Neuronal stem cell (in vitro differentiated cells): ENCODE measurements at regions not wholly inside any gene's neighbourhood (a gene's known extent, or its start where the extent isn't known, plus 50 kb on each side); places are given as distances from the start of the nearest gene placed in this dataset.

Experiments used
- DNase-seq: peaks from one replicate; pipeline ENCODE4 v3.0.0-alpha.2; 2013; ENCODE audit warnings: low spot score
- H2AFZ ChIP-seq: one replicate; pipeline ENCODE4 v1.6.1; 2013; ENCODE audit warnings: mild to moderate bottlenecking, low read length, inconsistent platforms
- H2AK5ac ChIP-seq: 2 replicates; pipeline ENCODE4 v1.6.1; 2013; ENCODE audit warnings: low read depth, mild to moderate bottlenecking, inconsistent platforms, low read length, moderate library complexity, mixed read lengths
- H2BK120ac ChIP-seq: 2 replicates; pipeline ENCODE4 v1.6.1; 2013; ENCODE audit warnings: low read depth, mild to moderate bottlenecking, inconsistent platforms, low read length, moderate library complexity, mixed read lengths
- H2BK12ac ChIP-seq: one replicate; pipeline ENCODE4 v1.6.1; 2013; ENCODE audit warnings: low read length, inconsistent platforms
- H2BK15ac ChIP-seq: 2 replicates; pipeline ENCODE4 v1.6.1; 2013; ENCODE audit warnings: mild to moderate bottlenecking, low read length, inconsistent platforms, mixed read lengths
- H2BK5ac ChIP-seq: one replicate; pipeline ENCODE4 v1.6.1; 2013; ENCODE audit warnings: inconsistent platforms, mild to moderate bottlenecking, low read length, moderate library complexity
- H3K14ac ChIP-seq: one replicate; pipeline ENCODE4 v1.6.1; 2013; ENCODE audit warnings: low read length, inconsistent platforms
- H3K18ac ChIP-seq: 2 replicates; pipeline ENCODE4 v1.6.1; 2013; ENCODE audit warnings: low read length, inconsistent platforms
- H3K23ac ChIP-seq: 2 replicates; pipeline ENCODE4 v1.6.1; 2013; ENCODE audit warnings: low read depth, mild to moderate bottlenecking, mixed read lengths, low read length, inconsistent platforms; ENCODE audit not compliant: poor library complexity
- H3K27ac ChIP-seq: replicated peaks from 3 replicates; pipeline ENCODE4 v1.5.1; 2013; ENCODE audit warnings: low read length, inconsistent platforms
- H3K27me3 ChIP-seq, 3 experiments: 2 replicates each; pipeline ENCODE4 v1.6.1; 2013; ENCODE audit warnings: low read length in 3 of 3, mild to moderate bottlenecking in 2 of 3, inconsistent platforms in 1 of 3, low read depth in 1 of 3, mixed read lengths in 1 of 3, moderate library complexity in 1 of 3; ENCODE audit not compliant: control insufficient read depth in 3 of 3, insufficient read depth in 3 of 3
- H3K36me3 ChIP-seq, 2 donors: replicated peaks in 1 of 2; 2 replicates each; pipeline ENCODE4 v1.6.1; 2013; ENCODE audit warnings: low read length in 2 of 2; ENCODE audit not compliant: control insufficient read depth in 2 of 2, insufficient read depth in 2 of 2
- H3K4ac ChIP-seq: 2 replicates; pipeline ENCODE4 v1.6.1; 2013; ENCODE audit warnings: inconsistent platforms, mild to moderate bottlenecking, low read length, moderate library complexity
- H3K4me1 ChIP-seq, 2 donors: 1 replicate in 1 of 2; 2 replicates in 1 of 2; pipeline ENCODE4 v1.6.1; 2013; ENCODE audit warnings: low read length in 2 of 2, low read depth in 1 of 2; ENCODE audit not compliant: control insufficient read depth in 2 of 2, insufficient read depth in 1 of 2
- H3K4me2 ChIP-seq: one replicate; pipeline ENCODE4 v1.6.1; 2013; ENCODE audit warnings: mild to moderate bottlenecking, low read length, inconsistent platforms; ENCODE audit not compliant: insufficient read depth, poor library complexity, severe bottlenecking
- H3K4me3 ChIP-seq, 2 donors: 2 replicates each; pipeline ENCODE4 v1.5.1; 2013; ENCODE audit warnings: low read length in 2 of 2, mild to moderate bottlenecking in 2 of 2, inconsistent platforms in 1 of 2, moderate library complexity in 1 of 2
- H3K79me1 ChIP-seq: one replicate; pipeline ENCODE4 v1.6.1; 2013; ENCODE audit warnings: low read depth, mild to moderate bottlenecking, inconsistent platforms, low read length, moderate library complexity
- H3K9ac ChIP-seq: one replicate; pipeline ENCODE4 v1.6.1; 2013; ENCODE audit warnings: mild to moderate bottlenecking, low read depth, low read length, inconsistent platforms; ENCODE audit not compliant: poor library complexity
- H3K9me3 ChIP-seq, 2 donors: replicated peaks in 1 of 2; 2 replicates each; pipeline versions ENCODE3 to v1.6.1; 2013; ENCODE audit warnings: low read length in 2 of 2, mild to moderate bottlenecking in 2 of 2, inconsistent platforms in 1 of 2, low read depth in 1 of 2, mixed read lengths in 1 of 2, moderate library complexity in 1 of 2; ENCODE audit not compliant: control insufficient read depth in 2 of 2, insufficient read depth in 1 of 2
- H4K8ac ChIP-seq: one replicate; pipeline ENCODE4 v1.6.1; 2013; ENCODE audit warnings: low read depth, mild to moderate bottlenecking, inconsistent platforms, low read length, moderate library complexity
- H4K91ac ChIP-seq: one replicate; pipeline ENCODE4 v1.6.1; 2013; ENCODE audit warnings: low read length, low read depth, mild to moderate bottlenecking, inconsistent platforms; ENCODE audit not compliant: poor library complexity
- WGBS, 2 donors: extraction: QIAGEN DNeasy Blood & Tissue Kit; methylation state at CpG; one replicate each; pipeline ENCODE4 v1.1.7; 2013; ENCODE audit warnings: missing lambda C conversion rate in 2 of 2, mixed read lengths in 1 of 2; ENCODE audit not compliant: insufficient read length in 2 of 2, insufficient replicate concordance in 1 of 2; ENCODE audit errors: extremely low coverage in 2 of 2; 5-methylcytosine and 5-hydroxymethylcytosine counted together

DNA sequence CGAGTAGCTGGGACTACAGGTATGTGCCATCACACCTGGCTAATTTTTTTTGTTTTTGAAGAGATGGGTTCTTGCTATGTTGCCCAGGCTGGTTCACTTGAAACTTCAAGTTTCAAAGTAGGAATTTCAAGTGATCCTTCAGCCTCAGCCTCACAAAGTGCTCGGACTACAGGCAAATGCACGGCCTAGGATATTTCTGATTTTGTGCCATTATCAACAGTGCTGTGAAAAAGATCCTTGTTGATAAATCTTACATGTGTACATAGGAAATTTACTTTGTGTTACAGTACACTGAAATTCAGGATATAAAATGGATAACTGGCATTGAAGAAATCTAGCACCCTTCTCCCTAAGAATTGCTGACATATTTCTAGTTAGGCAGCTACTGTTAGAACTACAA is 184.6 kb upstream of the PRDM1 start:
- no peaks in the 10 kb centered on the region for H3K36me3 ChIP-seq
- H3K9ac ChIP-seq: no peak overlapping the region
- no CpG with 5 or more reads among the region's 3 CpGs for WGBS, 2 donors
- DNase-seq: no peak
- no peak overlapping the region for H2BK15ac ChIP-seq
- no peak overlapping the region for H3K23ac ChIP-seq
- H4K91ac ChIP-seq: no peak overlapping the region
- no peak overlapping the region for H2AK5ac ChIP-seq
- no peak overlapping the region for H2AFZ ChIP-seq
- H3K4ac ChIP-seq: no peak overlapping the region
- H2BK12ac ChIP-seq: no peak overlapping the region
- H3K4me2 ChIP-seq: no peak overlapping the region
- H2BK5ac ChIP-seq: no peak overlapping the region
- no peaks in the 10 kb centered on the region for H3K27me3 ChIP-seq
- no peak overlapping the region for H2BK120ac ChIP-seq
- H3K18ac ChIP-seq: no peak overlapping the region
- no peak overlapping the region for H3K4me3 ChIP-seq
- no peaks in the 10 kb centered on the region for H3K79me1 ChIP-seq
- H3K14ac ChIP-seq: no peak overlapping the region
- H4K8ac ChIP-seq: no peak overlapping the region
- H3K4me1 ChIP-seq: peaks cover 0 to 3% of the 10 kb centered on the region in 2 donors
- H3K27ac ChIP-seq: no peak overlapping the region
- H3K9me3 ChIP-seq: no peaks in the 10 kb centered on the region

DNA sequence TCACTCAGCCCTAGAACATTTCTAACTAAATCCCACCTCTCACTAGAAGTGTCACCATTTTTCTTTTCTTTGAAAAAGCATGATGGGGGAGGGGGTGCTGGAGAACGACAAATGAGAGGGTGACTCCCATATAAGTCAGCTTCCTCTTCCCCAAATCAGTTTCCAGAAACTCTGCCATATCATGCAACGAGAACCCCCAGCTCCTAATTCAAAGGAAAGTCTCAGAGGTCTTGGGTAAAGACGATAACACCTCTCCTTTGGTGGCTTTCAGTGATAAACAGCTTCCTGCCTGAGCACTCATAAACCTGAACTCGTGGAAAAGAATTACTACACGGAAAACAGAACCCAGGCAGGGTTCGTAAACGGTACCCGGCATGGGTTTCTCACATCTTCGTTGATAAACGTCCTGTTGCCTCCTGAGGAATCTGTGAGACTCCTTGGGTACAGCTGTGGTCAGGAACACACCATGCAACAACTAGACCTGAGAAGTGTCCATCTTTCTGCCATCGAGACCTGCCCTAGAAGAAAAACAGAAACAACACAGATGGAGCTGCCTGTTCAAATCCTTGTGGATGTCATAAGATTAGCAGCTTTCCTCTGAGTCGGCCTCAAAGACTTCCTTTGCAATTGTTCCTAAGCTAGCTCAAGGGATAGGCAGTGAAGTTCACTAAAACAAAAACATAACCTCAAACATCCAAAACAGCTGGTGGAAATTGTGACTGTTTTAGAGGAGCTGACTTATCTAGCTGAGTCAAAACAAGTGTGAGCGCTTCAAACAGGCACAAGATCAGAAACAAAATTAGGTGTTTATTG is 185.8 kb upstream of the PRDM1 start:
- Histone ChIP-seq H2BK120ac (no peak overlapping the region), H3K23ac (no peak overlapping the region), H3K27ac (no peak overlapping the region)

DNA sequence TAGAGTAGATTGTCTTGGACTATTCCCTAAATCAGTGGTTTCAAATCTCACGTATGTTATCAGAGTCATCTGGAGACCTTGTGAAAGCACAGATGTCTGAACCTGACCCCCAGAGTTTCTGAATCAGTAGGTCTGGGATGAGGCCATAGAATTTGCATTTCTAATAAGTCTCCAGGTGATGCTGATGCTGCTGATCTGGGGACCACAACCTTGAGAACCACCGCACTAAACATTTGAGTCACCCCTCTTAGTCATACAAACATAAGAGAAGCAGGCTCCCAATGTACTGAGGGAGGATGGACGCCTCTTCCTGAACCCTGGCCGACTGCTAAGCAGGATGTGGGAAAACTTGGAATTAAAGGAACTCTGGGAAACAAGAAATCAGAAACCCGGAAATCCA is 187.8 kb upstream of the PRDM1 start:
- no peak overlapping the region for H3K18ac ChIP-seq
- no peak overlapping the region for H4K91ac ChIP-seq
- no peak overlapping the region for H2BK120ac ChIP-seq
- H3K9me3 ChIP-seq: no peaks in the 10 kb centered on the region
- H3K4me1 ChIP-seq: peaks cover 0 to 6% of the 10 kb centered on the region in 2 donors
- no peak overlapping the region for H2BK12ac ChIP-seq
- H3K27ac ChIP-seq: no peak overlapping the region
- no peaks in the 10 kb centered on the region for H3K27me3 ChIP-seq
- no peak overlapping the region for H3K14ac ChIP-seq
- no peak overlapping the region for H3K9ac ChIP-seq
- no peak overlapping the region for H2BK15ac ChIP-seq
- no peaks in the 10 kb centered on the region for H3K79me1 ChIP-seq
- H3K4me3 ChIP-seq: no peak overlapping the region
- no peak overlapping the region for H2AK5ac ChIP-seq
- H2AFZ ChIP-seq: no peak overlapping the region
- DNase-seq: no peak
- H3K4ac ChIP-seq: no peak overlapping the region
- H3K4me2 ChIP-seq: no peak overlapping the region
- no peak overlapping the region for H3K23ac ChIP-seq
- no peak overlapping the region for H2BK5ac ChIP-seq
- no CpG with 5 or more reads among the region's 5 CpGs for WGBS, 2 donors
- H4K8ac ChIP-seq: no peak overlapping the region
- no peaks in the 10 kb centered on the region for H3K36me3 ChIP-seq

More for the DNA sequence above, 185.8 kb upstream of the PRDM1 start:
- no peak overlapping the region for H2BK15ac ChIP-seq
- no peaks in the 10 kb centered on the region for H3K79me1 ChIP-seq
- no peak overlapping the region for H2BK12ac ChIP-seq
- no peak overlapping the region for H4K8ac ChIP-seq
- no CpG with 5 or more reads among the region's 13 CpGs for WGBS, 2 donors
- H3K9me3 ChIP-seq: no peaks in the 10 kb centered on the region
- no peak overlapping the region for H3K14ac ChIP-seq
- no peak overlapping the region for H2BK5ac ChIP-seq
- no peak overlapping the region for H3K18ac ChIP-seq
- H2AK5ac ChIP-seq: no peak overlapping the region
- H3K4ac ChIP-seq: no peak overlapping the region
- no peak overlapping the region for H3K4me2 ChIP-seq
- H3K36me3 ChIP-seq: no peaks in the 10 kb centered on the region
- no peak for DNase-seq
- no peaks in the 10 kb centered on the region for H3K27me3 ChIP-seq
- no peak overlapping the region for H3K4me3 ChIP-seq
- H2AFZ ChIP-seq: no peak overlapping the region
- no peak overlapping the region for H4K91ac ChIP-seq
- no peak overlapping the region for H3K9ac ChIP-seq
- peaks cover 0 to 7% of the 10 kb centered on the region in 2 donors for H3K4me1 ChIP-seq

GRCh38 chr6:105897131-105897530 is 189.0 kb upstream of the PRDM1 start:
- no peak overlapping the region for H2BK120ac ChIP-seq
- no peak overlapping the region for H3K4ac ChIP-seq
- H2BK5ac ChIP-seq: no peak overlapping the region

More at GRCh38 chr6:105897131-105897530, 189.0 kb upstream of the PRDM1 start:
- Histone ChIP-seq H3K18ac (no peak overlapping the region), H2AK5ac (no peak overlapping the region), H3K4me3 (no peak overlapping the region), H3K4me2 (no peak overlapping the region), H4K8ac (no peak overlapping the region), H3K27me3 (no peaks in the 10 kb centered on the region), H3K9me3 (no peaks in the 10 kb centered on the region), H2BK15ac (no peak overlapping the region), H4K91ac (no peak overlapping the region), H3K4me1 (peaks cover 0 to 4% of the 10 kb centered on the region in 2 donors), H3K79me1 (no peaks in the 10 kb centered on the region), H2BK12ac (no peak overlapping the region), H3K27ac (no peak overlapping the region), H3K9ac (no peak overlapping the region), H2AFZ (no peak overlapping the region), H3K14ac (no peak overlapping the region), H3K36me3 (no peaks in the 10 kb centered on the region), H3K23ac (no peak overlapping the region)
- DNase-seq: no peak
- no CpG with 5 or more reads among the region's 1 CpG for WGBS, 2 donors
